Smooth muscle cell (in vitro differentiated cells): ENCODE measurements at regions not wholly inside any gene's neighbourhood (a gene's known extent, or its start where the extent isn't known, plus 50 kb on each side); places are given as distances from the start of the nearest gene placed in this dataset.

ENCODE experiments used
- DNase-seq: peaks from one replicate; lab custom pipeline; 2025; ENCODE audit not compliant: unreplicated experiment; lab: John Stamatoyannopoulos, UW
- H2AFZ ChIP-seq: fragments of 200-600 bp; sonication (generic); 2 replicates; pipeline ENCODE4 v1.6.0; 2016; ENCODE audit warnings: antibody characterized with exemption, low read depth, mild to moderate bottlenecking
- H3F3A ChIP-seq: fragments of 200-600 bp; sonication (generic); 2 replicates; pipeline ENCODE4 v1.6.0; 2017; ENCODE audit warnings: antibody characterized with exemption, low read depth
- H3K27ac ChIP-seq: fragments of 200-600 bp; sonication (generic); 2 replicates; pipeline ENCODE4 v1.5.1; 2016; ENCODE audit warnings: low read depth, mild to moderate bottlenecking
- H3K27me3 ChIP-seq: fragments of 200-600 bp; sonication (generic); 2 replicates; pipeline ENCODE4 v1.6.1; 2016; ENCODE audit warnings: low read depth, mild to moderate bottlenecking
- H3K36me3 ChIP-seq: fragments of 200-600 bp; sonication (generic); 2 replicates; pipeline ENCODE4 v1.5.1; 2016; ENCODE audit warnings: low read depth
- H3K4me1 ChIP-seq: fragments of 200-600 bp; sonication (generic); 2 replicates; pipeline ENCODE4 v1.5.1; 2016; ENCODE audit warnings: low read depth
- H3K4me2 ChIP-seq: fragments of 200-600 bp; sonication (generic); 2 replicates; pipeline ENCODE4 v1.6.0; 2016; ENCODE audit warnings: mild to moderate bottlenecking
- H3K4me3 ChIP-seq: fragments of 200-600 bp; sonication (generic); 2 replicates; pipeline ENCODE4 v1.5.1; 2016; ENCODE audit warnings: mild to moderate bottlenecking
- H3K79me2 ChIP-seq: fragments of 200-600 bp; sonication (generic); 2 replicates; pipeline ENCODE4 v1.6.0; 2016; ENCODE audit warnings: low read depth, mild to moderate bottlenecking
- H3K9ac ChIP-seq: fragments of 200-600 bp; sonication (generic); 2 replicates; pipeline ENCODE4 v1.6.0; 2016; ENCODE audit warnings: low read depth
- H3K9me3 ChIP-seq: fragments of 200-600 bp; sonication (generic); replicated peaks from 2 replicates; pipeline ENCODE4 v1.5.1; 2016; ENCODE audit warnings: low read depth
- H4K20me1 ChIP-seq: fragments of 200-600 bp; sonication (generic); 2 replicates; pipeline ENCODE4 v1.6.0; 2016; ENCODE audit warnings: low read depth
- CTCF ChIP-seq: fragments of 200-600 bp; sonication (generic); IDR thresholded peaks from 2 replicates; pipeline ENCODE4 v1.5.1; 2017; ENCODE audit warnings: borderline replicate concordance, mild to moderate bottlenecking, antibody characterized with exemption; ENCODE audit not compliant: insufficient read depth, poor library complexity, severe bottlenecking
- WGBS: methylation state at CpG from one replicate; pipeline ENCODE4 v1.1.7; 2016; ENCODE audit warnings: low lambda C conversion rate; 5-methylcytosine and 5-hydroxymethylcytosine counted together

- TF ChIP-seq CTCF = no peak
- no peak overlapping the region for H3K4me2 ChIP-seq
- no peaks in the 10 kb centered on the region for H4K20me1 ChIP-seq
- no peak overlapping the region for H2AFZ ChIP-seq
- WGBS = 71% methylated on average over 3 of the region's 3 CpGs
- H3K4me3 ChIP-seq = no peak overlapping the region
- no peaks in the 10 kb centered on the region for H3F3A ChIP-seq
- no peak for DNase-seq
- H3K4me1 ChIP-seq = peaks cover 4% of the 10 kb centered on the region
- no peaks in the 10 kb centered on the region for H3K9me3 ChIP-seq
- no peak overlapping the region for H3K27ac ChIP-seq
- H3K9ac ChIP-seq = no peak overlapping the region
- H3K36me3 ChIP-seq = no peaks in the 10 kb centered on the region
- no peaks in the 10 kb centered on the region for H3K79me2 ChIP-seq
- no peaks in the 10 kb centered on the region for H3K27me3 ChIP-seq
Observed at GRCh38 chr5:92566113-92566786, 1014.8 kb downstream of the NR2F1-AS1 start.

GRCh38 chr5:92565673-92566072 lies 1015.3 kb downstream of the NR2F1-AS1 start:
- Histone ChIP-seq H3K79me2 (no peaks in the 10 kb centered on the region), H4K20me1 (no peaks in the 10 kb centered on the region), H2AFZ (no peak overlapping the region), H3K27me3 (no peaks in the 10 kb centered on the region), H3K4me3 (no peak overlapping the region), H3K9me3 (no peaks in the 10 kb centered on the region), H3K9ac (no peak overlapping the region), H3K4me1 (peaks cover 10% of the 10 kb centered on the region), H3F3A (no peaks in the 10 kb centered on the region), H3K36me3 (no peaks in the 10 kb centered on the region), H3K27ac (no peak overlapping the region), H3K4me2 (no peak overlapping the region)
- DNase-seq = no peak
- WGBS = 72% methylated on average over 3 of the region's 3 CpGs
- no peak for TF ChIP-seq CTCF

GRCh38 chr5:92562065-92562464 lies 1019.0 kb downstream of the NR2F1-AS1 start:
- Histone ChIP-seq H3K36me3 (no peaks in the 10 kb centered on the region), H3K27me3 (no peaks in the 10 kb centered on the region), H3K4me1 (peaks cover 30% of the 10 kb centered on the region), H3K27ac (peak overlapping the region; percentile 80), H3K9ac (no peak overlapping the region), H3K4me3 (no peak overlapping the region), H3K79me2 (no peaks in the 10 kb centered on the region), H3K9me3 (no peaks in the 10 kb centered on the region), H4K20me1 (no peaks in the 10 kb centered on the region), H3K4me2 (peak overlapping the region; percentile 53), H3F3A (no peaks in the 10 kb centered on the region), H2AFZ (peak overlapping the region; percentile 34)
- DNase-seq = no peak
- TF ChIP-seq CTCF = no peak

GRCh38 chr5:92561411-92561959 lies 1019.5 kb downstream of the NR2F1-AS1 start:
- no peak for DNase-seq
- peak overlapping the region; percentile 34 for H2AFZ ChIP-seq
- H3K27me3 ChIP-seq = no peaks in the 10 kb centered on the region
- no peaks in the 10 kb centered on the region for H3K9me3 ChIP-seq
- H3K9ac ChIP-seq = no peak overlapping the region
- no peaks in the 10 kb centered on the region for H3K36me3 ChIP-seq
- no peaks in the 10 kb centered on the region for H4K20me1 ChIP-seq
- no peaks in the 10 kb centered on the region for H3F3A ChIP-seq
- H3K4me3 ChIP-seq = no peak overlapping the region
- peaks cover 30% of the 10 kb centered on the region for H3K4me1 ChIP-seq
- 36% methylated on average over 1 of the region's 1 CpG for WGBS
- no peaks in the 10 kb centered on the region for H3K79me2 ChIP-seq
- no peak for TF ChIP-seq CTCF
- H3K27ac ChIP-seq = peak overlapping the region; percentile 80
- H3K4me2 ChIP-seq = peak overlapping the region; percentile 53
